Loucy (cell line): ENCODE measurements at regions not wholly inside any gene's neighbourhood (a gene's known extent, or its start where the extent isn't known, plus 50 kb on each side); places are given as distances from the start of the nearest gene placed in this dataset.

Experiments
- H2AFZ ChIP-seq: fragments of 200-600 bp; sonication (generic); 2 replicates; pipeline ENCODE4 v1.6.0; 2016; ENCODE audit warnings: antibody characterized with exemption, mild to moderate bottlenecking, low read length, moderate library complexity
- H3F3A ChIP-seq: fragments of 200-600 bp; 2 replicates; pipeline ENCODE4 v1.6.0; 2016; ENCODE audit warnings: antibody characterized with exemption, low read depth, mild to moderate bottlenecking
- H3K27me3 ChIP-seq: fragments of 200-600 bp; sonication (generic); 2 replicates; pipeline ENCODE4 v1.6.1; 2014; ENCODE audit warnings: low read length, mild to moderate bottlenecking; ENCODE audit not compliant: insufficient read depth, poor library complexity, severe bottlenecking
- H3K36me3 ChIP-seq: fragments of 200-600 bp; sonication (generic); 2 replicates; pipeline ENCODE4 v1.6.1; 2016; ENCODE audit warnings: low read length; ENCODE audit not compliant: insufficient read depth
- H3K4me1 ChIP-seq: fragments of 200-600 bp; sonication (generic); 2 replicates; pipeline ENCODE4 v1.5.1; 2014; ENCODE audit warnings: low read length, mild to moderate bottlenecking; ENCODE audit not compliant: insufficient read depth, poor library complexity, severe bottlenecking
- H3K4me2 ChIP-seq: fragments of 200-600 bp; sonication (generic); 2 replicates; pipeline ENCODE4 v1.6.0; 2014; ENCODE audit warnings: antibody characterized with exemption, low read length, low read depth, mild to moderate bottlenecking; ENCODE audit not compliant: poor library complexity, severe bottlenecking
- H3K4me3 ChIP-seq: fragments of 200-600 bp; sonication (generic); 2 replicates; pipeline ENCODE4 v1.5.1; 2014; ENCODE audit warnings: low read length, mild to moderate bottlenecking, mixed read lengths; ENCODE audit not compliant: poor library complexity, severe bottlenecking
- H3K79me2 ChIP-seq: fragments of 200-600 bp; sonication (generic); 2 replicates; pipeline ENCODE4 v1.6.1; 2014; ENCODE audit warnings: low read length; ENCODE audit not compliant: insufficient read depth
- H3K9ac ChIP-seq: fragments of 200-600 bp; sonication (generic); 2 replicates; pipeline ENCODE4 v1.6.0; 2014; ENCODE audit warnings: mild to moderate bottlenecking, low read depth, low read length, moderate library complexity; ENCODE audit not compliant: poor library complexity, severe bottlenecking
- H3K9me2 ChIP-seq: fragments of 200-600 bp; sonication (generic); replicated peaks from 2 replicates; pipeline ENCODE4 v1.6.1; 2016; ENCODE audit warnings: low read depth, low read length, mixed read lengths
- H3K9me3 ChIP-seq: fragments of 200-600 bp; sonication (generic); 2 replicates; pipeline ENCODE4 v1.6.1; 2014; ENCODE audit warnings: mild to moderate bottlenecking, antibody characterized with exemption, low read length, low read depth; ENCODE audit not compliant: insufficient read depth
- H4K20me1 ChIP-seq: fragments of 200-600 bp; sonication (generic); 2 replicates; pipeline ENCODE4 v1.6.0; 2014; ENCODE audit warnings: antibody characterized with exemption, low read length, mild to moderate bottlenecking; ENCODE audit not compliant: insufficient read depth, poor library complexity, severe bottlenecking
- CTCF ChIP-seq: fragments of 200-600 bp; sonication (generic); conservative IDR thresholded peaks from 2 replicates; pipeline ENCODE4 v1.5.1; 2014; ENCODE audit warnings: mild to moderate bottlenecking, antibody characterized with exemption, low read length
- EZH2phosphoT487 ChIP-seq: fragments of 200-600 bp; IDR thresholded peaks from 2 replicates; pipeline ENCODE4 v1.6.1; 2018; ENCODE audit warnings: antibody characterized with exemption, mild to moderate bottlenecking, moderate library complexity, borderline replicate concordance

- Histone ChIP-seq H3K79me2 (no peaks in the 10 kb centered on the region), H3K4me3 (no peak overlapping the region), H3K9me2 (no peaks in the 10 kb centered on the region), H4K20me1 (no peaks in the 10 kb centered on the region), H3K4me2 (peak overlapping the region; percentile 44), H3K9ac (peak overlapping the region; percentile 16), H3K36me3 (no peaks in the 10 kb centered on the region), H3K9me3 (no peaks in the 10 kb centered on the region), H2AFZ (peak overlapping the region; percentile 24; the same call in 1 of the 2 replicates), H3F3A (no peaks in the 10 kb centered on the region), H3K27me3 (no peaks in the 10 kb centered on the region), H3K4me1 (peaks cover 38% of the 10 kb centered on the region)
- no peak for TF ChIP-seq CTCF
- TF ChIP-seq EZH2phosphoT487: no peak
Observed at GRCh38 chr12:11958221-11959091, 112.3 kb upstream of the BCL2L14 start.

- Histone ChIP-seq H3K9ac (peak overlapping the region; percentile 16), H4K20me1 (no peaks in the 10 kb centered on the region), H3K79me2 (no peaks in the 10 kb centered on the region), H3K27me3 (no peaks in the 10 kb centered on the region), H3K4me2 (peak overlapping the region; percentile 44), H3K9me2 (no peaks in the 10 kb centered on the region), H3K4me3 (no peak overlapping the region), H3K9me3 (no peaks in the 10 kb centered on the region), H2AFZ (peak overlapping the region; percentile 24; the same call in 1 of the 2 replicates), H3K4me1 (peaks cover 29% of the 10 kb centered on the region), H3F3A (no peaks in the 10 kb centered on the region), H3K36me3 (no peaks in the 10 kb centered on the region)
- no peak for TF ChIP-seq EZH2phosphoT487
- TF ChIP-seq CTCF: no peak
Observed at GRCh38 chr12:11959117-11959823, 111.5 kb upstream of the BCL2L14 start.

DNA sequence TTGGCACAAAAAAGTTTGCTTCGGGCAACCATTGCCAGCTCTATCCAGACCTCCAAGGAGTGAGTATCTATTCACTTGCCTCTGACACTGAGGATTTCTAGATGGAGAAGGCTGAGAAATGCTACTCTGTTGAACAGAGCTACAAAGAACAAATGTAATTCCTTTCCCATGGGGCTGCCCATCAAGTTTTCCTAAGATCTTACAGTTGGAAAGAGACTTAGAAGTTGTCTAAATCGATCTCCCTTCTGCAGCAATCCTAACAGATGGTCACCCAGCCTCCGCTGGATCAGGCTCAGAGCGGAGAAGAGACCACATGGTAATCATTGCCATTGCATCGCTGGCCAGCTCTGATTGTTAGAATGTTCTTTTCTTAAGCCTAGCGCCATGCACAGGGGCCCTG, 110.1 kb upstream of the BCL2L14 start:
- Histone ChIP-seq H3K9me3 (no peaks in the 10 kb centered on the region), H3K27me3 (no peaks in the 10 kb centered on the region), H3K36me3 (no peaks in the 10 kb centered on the region), H3K4me1 (peaks cover 23% of the 10 kb centered on the region), H3K9me2 (no peaks in the 10 kb centered on the region), H4K20me1 (no peaks in the 10 kb centered on the region), H3K9ac (no peak overlapping the region), H2AFZ (no peak overlapping the region), H3K4me3 (no peak overlapping the region), H3K4me2 (no peak overlapping the region), H3K79me2 (no peaks in the 10 kb centered on the region), H3F3A (no peaks in the 10 kb centered on the region)
- TF ChIP-seq CTCF (no peak), EZH2phosphoT487 (no peak)
